ENCODE measurements at regions not wholly inside any gene's neighbourhood (a gene's known extent, or its start where the extent isn't known, plus 50 kb on each side); places are given as distances from the start of the nearest gene placed in this dataset.

GRCh38 chr3:189119950-189120349, 51.8 kb upstream of the TPRG1 start:
- no peak for TF ChIP-seq EP300 (IDR thresholded peaks at IDR 0.05)
- TF ChIP-seq, protein P1, sequence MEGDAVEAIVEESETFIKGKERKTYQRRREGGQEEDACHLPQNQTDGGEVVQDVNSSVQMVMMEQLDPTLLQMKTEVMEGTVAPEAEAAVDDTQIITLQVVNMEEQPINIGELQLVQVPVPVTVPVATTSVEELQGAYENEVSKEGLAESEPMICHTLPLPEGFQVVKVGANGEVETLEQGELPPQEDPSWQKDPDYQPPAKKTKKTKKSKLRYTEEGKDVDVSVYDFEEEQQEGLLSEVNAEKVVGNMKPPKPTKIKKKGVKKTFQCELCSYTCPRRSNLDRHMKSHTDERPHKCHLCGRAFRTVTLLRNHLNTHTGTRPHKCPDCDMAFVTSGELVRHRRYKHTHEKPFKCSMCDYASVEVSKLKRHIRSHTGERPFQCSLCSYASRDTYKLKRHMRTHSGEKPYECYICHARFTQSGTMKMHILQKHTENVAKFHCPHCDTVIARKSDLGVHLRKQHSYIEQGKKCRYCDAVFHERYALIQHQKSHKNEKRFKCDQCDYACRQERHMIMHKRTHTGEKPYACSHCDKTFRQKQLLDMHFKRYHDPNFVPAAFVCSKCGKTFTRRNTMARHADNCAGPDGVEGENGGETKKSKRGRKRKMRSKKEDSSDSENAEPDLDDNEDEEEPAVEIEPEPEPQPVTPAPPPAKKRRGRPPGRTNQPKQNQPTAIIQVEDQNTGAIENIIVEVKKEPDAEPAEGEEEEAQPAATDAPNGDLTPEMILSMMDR (IDR thresholded peaks at IDR 0.05), result no peak
- TF ChIP-seq POLR2A (IDR thresholded peaks at IDR 0.05; ENCODE audit: low read depth), result no peak
- no peak for TF ChIP-seq POLR2AphosphoS5 (IDR thresholded peaks at IDR 0.05)

Data from esophagus muscularis mucosa (tissue), 4 donors.